H1 (cell line): ENCODE measurements at regions not wholly inside any gene's neighbourhood (a gene's known extent, or its start where the extent isn't known, plus 50 kb on each side); places are given as distances from the start of the nearest gene placed in this dataset.

Experiments used
- CTCF ChIA-PET: fragments of 300-600 bp; sonication (Branson Sonifier 250); formaldehyde crosslinking; loops from one replicate; lab custom pipeline; 2021; ENCODE audit not compliant: partially characterized antibody; lab: Charles Lee
- POLR2A ChIA-PET: fragments of 300-600 bp; sonication (Branson Sonifier 250); formaldehyde crosslinking; loops from one replicate; lab custom pipeline; 2021; ENCODE audit warnings: inconsistent platforms; ENCODE audit not compliant: partially characterized antibody; lab: Charles Lee
- DNase-seq, 2 experiments: peaks; one replicate each; pipeline versions ENCODE4 v3.0.0 to v3.0.0-alpha.2; 2010 to 2022; ENCODE audit warnings: low spot score in 2 of 2, low read depth in 1 of 2, mixed read lengths in 1 of 2
- FAIRE-seq: peaks from 2 replicates; lab custom pipeline; 2011; peaks lifted over from hg19 to GRCh38; lab: Jason Lieb, UNC
- H2AFZ ChIP-seq: 2 replicates; pipeline ENCODE4 v1.8.1; 2012; ENCODE audit warnings: low read length, inconsistent platforms
- H2AK5ac ChIP-seq: 2 replicates; pipeline ENCODE4 v1.6.1; 2013; ENCODE audit warnings: low read depth, low read length
- H2BK120ac ChIP-seq: replicated peaks from 2 replicates; pipeline ENCODE3; 2013; ENCODE audit warnings: low read depth, low read length, inconsistent platforms
- H2BK12ac ChIP-seq: 2 replicates; pipeline ENCODE4 v1.6.1; 2013; ENCODE audit warnings: low read depth, low read length
- H2BK15ac ChIP-seq: 2 replicates; pipeline ENCODE4 v1.6.1; 2013; ENCODE audit warnings: low read length
- H2BK20ac ChIP-seq: 2 replicates; pipeline ENCODE4 v1.6.1; 2013; ENCODE audit warnings: low read length
- H2BK5ac ChIP-seq: 2 replicates; pipeline ENCODE4 v1.6.1; 2013; ENCODE audit warnings: low read depth, low read length
- H3K14ac ChIP-seq: 2 replicates; pipeline ENCODE4 v1.6.1; 2013; ENCODE audit warnings: inconsistent platforms; ENCODE audit not compliant: insufficient read length
- H3K18ac ChIP-seq: 2 replicates; pipeline ENCODE4 v1.6.1; 2013; ENCODE audit warnings: low read length; ENCODE audit errors: extremely low read depth
- H3K23ac ChIP-seq: 2 replicates; pipeline ENCODE4 v1.6.1; 2013; ENCODE audit warnings: inconsistent platforms; ENCODE audit not compliant: insufficient read length
- H3K23me2 ChIP-seq: 2 replicates; pipeline ENCODE4 v1.6.1; 2013; ENCODE audit warnings: low read depth, low read length
- H3K27ac ChIP-seq: 2 replicates; pipeline ENCODE4 v1.6.1; 2011; ENCODE audit warnings: low read depth, low read length, inconsistent platforms
- H3K27me3 ChIP-seq, 4 experiments: replicated peaks in 1 of 4; 1 replicate in 1 of 4; 2 replicates in 3 of 4; pipeline versions ENCODE4 v1.6.1 to v1.8.1; 2011 to 2013; ENCODE audit warnings: low read length in 3 of 4, mild to moderate bottlenecking in 3 of 4, inconsistent platforms in 2 of 4, mixed read lengths in 2 of 4, moderate library complexity in 1 of 4; ENCODE audit not compliant: control insufficient read depth in 3 of 4, insufficient read depth in 3 of 4; ENCODE audit errors: extremely low read depth in 1 of 4
- H3K36me3 ChIP-seq, 4 experiments: 2 replicates each; pipeline versions ENCODE4 v1.6.1 to v1.8.1; 2011 to 2013; ENCODE audit warnings: mild to moderate bottlenecking in 4 of 4, low read length in 3 of 4, moderate library complexity in 2 of 4, control low read depth in 1 of 4, inconsistent platforms in 1 of 4; ENCODE audit not compliant: insufficient read depth in 4 of 4, control insufficient read depth in 2 of 4
- H3K4ac ChIP-seq: replicated peaks from 2 replicates; pipeline ENCODE3; 2013; ENCODE audit warnings: low read length, low read depth, mixed read lengths, inconsistent platforms; ENCODE audit not compliant: insufficient read length
- H3K4me1 ChIP-seq, 4 experiments: replicated peaks in 1 of 4; 1 replicate in 1 of 4; 2 replicates in 3 of 4; pipeline versions ENCODE4 v1.6.1 to v1.8.1; 2011 to 2013; ENCODE audit warnings: low read length in 3 of 4, inconsistent platforms in 2 of 4, mixed read lengths in 1 of 4; ENCODE audit not compliant: insufficient read depth in 4 of 4, control insufficient read depth in 3 of 4
- H3K4me2 ChIP-seq, 2 experiments: 2 replicates each; pipeline versions ENCODE4 v1.6.1 to v1.8.1; 2011 to 2013; ENCODE audit warnings: low read depth in 2 of 2, low read length in 2 of 2, control low read depth in 1 of 2, inconsistent platforms in 1 of 2, mild to moderate bottlenecking in 1 of 2; ENCODE audit not compliant: insufficient read depth in 1 of 2
- H3K4me3 ChIP-seq, 4 experiments: fragments of 200-600, 300-600 bp in 1 of 4; sonication (generic), shearing (Covaris generic), sonication (Bioruptor Twin) in 1 of 4; 2 replicates each; pipeline versions ENCODE4 v1.5.1 to v1.8.1; 2011 to 2016; ENCODE audit warnings: low read length in 4 of 4, low read depth in 3 of 4, control low read depth in 2 of 4, inconsistent platforms in 2 of 4, mild to moderate bottlenecking in 2 of 4, mixed read lengths in 1 of 4, moderate library complexity in 1 of 4; ENCODE audit not compliant: insufficient read depth in 2 of 4; ENCODE audit errors: extremely low read depth in 1 of 4
- H3K56ac ChIP-seq: replicated peaks from 2 replicates; pipeline ENCODE3; 2013; ENCODE audit warnings: low read depth, mild to moderate bottlenecking, mixed read lengths, low read length, inconsistent platforms; ENCODE audit not compliant: insufficient read length
- H3K79me1 ChIP-seq: 2 replicates; pipeline ENCODE4 v1.6.1; 2013; ENCODE audit warnings: low read depth, low read length, control low read depth
- H3K79me2 ChIP-seq, 2 experiments: 2 replicates each; pipeline versions ENCODE4 v1.6.1 to v1.8.1; 2012 to 2013; ENCODE audit warnings: low read length in 2 of 2, mild to moderate bottlenecking in 2 of 2, inconsistent platforms in 1 of 2; ENCODE audit not compliant: insufficient read depth in 2 of 2, control insufficient read depth in 1 of 2
- H3K9ac ChIP-seq, 4 experiments: replicated peaks in 1 of 4; 1 replicate in 1 of 4; 2 replicates in 3 of 4; pipeline versions ENCODE4 v1.6.1 to v1.8.1; 2011 to 2013; ENCODE audit warnings: low read depth in 3 of 4, low read length in 3 of 4, control low read depth in 2 of 4, mild to moderate bottlenecking in 2 of 4, moderate library complexity in 2 of 4, inconsistent platforms in 1 of 4; ENCODE audit errors: extremely low read depth in 1 of 4
- H3K9me3 ChIP-seq, 2 experiments: 2 replicates each; pipeline versions ENCODE4 v1.6.1 to v1.8.1; 2012 to 2013; ENCODE audit warnings: mild to moderate bottlenecking in 2 of 2, moderate library complexity in 2 of 2, control low read depth in 1 of 2, inconsistent platforms in 1 of 2, low read depth in 1 of 2, low read length in 1 of 2, mixed read lengths in 1 of 2; ENCODE audit not compliant: insufficient read depth in 2 of 2
- H4K20me1 ChIP-seq, 2 experiments: replicated peaks in 1 of 2; 2 replicates each; pipeline versions ENCODE3 to v1.8.1; 2011 to 2013; ENCODE audit warnings: inconsistent platforms in 2 of 2, low read length in 2 of 2, mild to moderate bottlenecking in 1 of 2; ENCODE audit not compliant: insufficient read depth in 2 of 2, control insufficient read depth in 1 of 2
- H4K5ac ChIP-seq: 2 replicates; pipeline ENCODE4 v1.6.1; 2013; ENCODE audit warnings: low read length, low read depth, mixed read lengths, inconsistent platforms; ENCODE audit not compliant: insufficient read length
- H4K8ac ChIP-seq: 2 replicates; pipeline ENCODE4 v1.8.0; 2013; ENCODE audit warnings: mild to moderate bottlenecking, moderate library complexity, low read length, inconsistent platforms; ENCODE audit not compliant: insufficient read depth; ENCODE audit errors: extremely low read depth
- H4K91ac ChIP-seq: replicated peaks from 2 replicates; pipeline ENCODE3; 2013; ENCODE audit warnings: low read length, mixed read lengths, inconsistent platforms; ENCODE audit not compliant: insufficient read length
- ASH2L ChIP-seq: fragments of 200-600, 300-600 bp; sonication (generic); IDR thresholded peaks from one replicate; pipeline ENCODE4 v1.7.1; 2017; ENCODE audit warnings: low read length
- EGR1 ChIP-seq: IDR thresholded peaks from 2 replicates; pipeline ENCODE4 v1.6.1; 2011; ENCODE audit warnings: low read depth, low read length, borderline replicate concordance
- EZH2 ChIP-seq: fragments of 200-600 bp; sonication (generic); IDR thresholded peaks from 2 replicates; pipeline ENCODE4 v1.7.1; 2012; ENCODE audit warnings: low read depth, mild to moderate bottlenecking, moderate library complexity, low read length, inconsistent platforms; ENCODE audit not compliant: severe bottlenecking
- GABPA ChIP-seq: IDR thresholded peaks from 2 replicates; pipeline ENCODE4 v1.6.1; 2011; ENCODE audit warnings: mild to moderate bottlenecking, low read length, moderate library complexity, borderline replicate concordance; ENCODE audit not compliant: insufficient read depth
- JUND ChIP-seq: IDR thresholded peaks from 2 replicates; pipeline ENCODE4 v1.6.1; 2011; ENCODE audit warnings: mild to moderate bottlenecking, improper control_type of control experiment, low read length
- KDM5A ChIP-seq: fragments of 200-600 bp; IDR thresholded peaks from 2 replicates; pipeline ENCODE4 v1.7.1; 2012; ENCODE audit warnings: mild to moderate bottlenecking, low read length, inconsistent platforms, mixed read lengths
- NRF1 ChIP-seq: IDR thresholded peaks from 2 replicates; pipeline ENCODE4 v1.6.1; 2011; ENCODE audit warnings: mild to moderate bottlenecking, low read depth, low read length, improper control_type of control experiment
- RAD21 ChIP-seq, 2 experiments: IDR thresholded peaks in 1 of 2; conservative IDR thresholded peaks in 1 of 2; 2 replicates each; pipeline ENCODE4 v1.6.1; 2011; ENCODE audit warnings: low read depth in 2 of 2, low read length in 2 of 2, improper control_type of control experiment in 1 of 2, inconsistent platforms in 1 of 2, mild to moderate bottlenecking in 1 of 2, moderate library complexity in 1 of 2
- RFX5 ChIP-seq: IDR thresholded peaks from 2 replicates; pipeline ENCODE4 v1.6.1; 2011; ENCODE audit warnings: low read depth, low read length, improper control_type of control experiment, borderline replicate concordance
- SIRT6 ChIP-seq: IDR thresholded peaks from one replicate; pipeline ENCODE4 v1.7.1; 2012; ENCODE audit warnings: low read length, inconsistent platforms
- SP4 ChIP-seq: IDR thresholded peaks from 2 replicates; pipeline ENCODE4 v1.6.1; 2012; ENCODE audit warnings: low read length, inconsistent platforms
- WGBS, 2 experiments: shearing (Covaris generic) in 1 of 2; methylation state at CpG; one replicate each; pipeline versions ENCODE4 v1.1.6 to v1.1.7; 2013 to 2015; ENCODE audit warnings: low lambda C conversion rate in 2 of 2, mixed read lengths in 2 of 2, inconsistent platforms in 1 of 2, low coverage in 1 of 2, missing lambda C conversion rate in 1 of 2; ENCODE audit not compliant: insufficient replicate concordance in 2 of 2, insufficient coverage in 1 of 2, insufficient read length in 1 of 2; ENCODE audit errors: extremely low coverage in 1 of 2, missing lambda C conversion rate in 1 of 2; 5-methylcytosine and 5-hydroxymethylcytosine counted together
- TF ChIP-seq, protein P1 (sequence below), 3 experiments: IDR thresholded peaks; 1 replicate in 2 of 3; 2 replicates in 1 of 3; pipeline versions ENCODE4 v1.5.1 to v1.6.1; 2011; ENCODE audit warnings: low read length in 3 of 3, mild to moderate bottlenecking in 3 of 3, inconsistent platforms in 2 of 3, low read depth in 1 of 3, moderate library complexity in 1 of 3; ENCODE audit not compliant: insufficient read depth in 1 of 3; ENCODE audit errors: control extremely low read depth in 1 of 3

GRCh38 chr18:77517901-77518300 is 268.3 kb downstream of the GALR1 start:
- H3K14ac ChIP-seq: no peak overlapping the region
- H4K5ac ChIP-seq: no peak overlapping the region
- no peak overlapping the region for H2BK12ac ChIP-seq
- no peak overlapping the region for H2AFZ ChIP-seq
- POLR2A ChIA-PET: no interaction called here
- no peak overlapping the region; the same call in 1 of the 2 replicates for H3K18ac ChIP-seq
- FAIRE-seq (no peak), DNase-seq (no peak)
- no peak overlapping the region for H4K91ac ChIP-seq
- H3K9ac ChIP-seq: no peak overlapping the region
- peak overlapping the region; percentile 38; the same call in 1 of the 2 replicates for H4K8ac ChIP-seq
- peaks cover 10% of the 10 kb centered on the region for H3K23me2 ChIP-seq
- no peaks in the 10 kb centered on the region; a peak in 1 of 4 replicates for H3K9me3 ChIP-seq
- CTCF ChIA-PET: no interaction called here
- H2BK5ac ChIP-seq: no peak overlapping the region
- no peak overlapping the region for H2BK20ac ChIP-seq
- no peak overlapping the region for H3K4me3 ChIP-seq
- WGBS, 2 experiments: 91% methylated on average over 18 of the region's 25 CpGs; no CpG with 5 or more reads in 1 of the 2 experiments
- peaks cover 0 to 3% of the 10 kb centered on the region in 2 experiments; a peak in 1 of 4 replicates for H3K79me2 ChIP-seq
- no peaks in the 10 kb centered on the region for H3K27me3 ChIP-seq
- H2AK5ac ChIP-seq: no peak overlapping the region
- H2BK120ac ChIP-seq: no peak overlapping the region
- peaks cover 0 to 2% of the 10 kb centered on the region in 2 experiments for H4K20me1 ChIP-seq
- H3K4me2 ChIP-seq: no peak overlapping the region
- H3K4me1 ChIP-seq: no peaks in the 10 kb centered on the region
- H3K4ac ChIP-seq: no peak overlapping the region
- H2BK15ac ChIP-seq: no peak overlapping the region
- H3K79me1 ChIP-seq: peaks cover 3% of the 10 kb centered on the region; the same call in 1 of the 2 replicates
- H3K36me3 ChIP-seq: no peaks in the 10 kb centered on the region
- H3K56ac ChIP-seq: no peak overlapping the region
- no peak overlapping the region for H3K23ac ChIP-seq
- H3K27ac ChIP-seq: no peak overlapping the region
- TF ChIP-seq ASH2L (no peak), SIRT6 (no peak), EZH2 (no peak), RAD21 (IDR thresholded peaks at IDR 0.05 in 1 of 2, conservative IDR thresholded peaks at IDR 0.05 in 1 of 2; ENCODE audit: low read depth in 2 of 2, low read length in 2 of 2) (no peak), SP4 (no peak), GABPA (no peak), KDM5A (no peak), EGR1 (no peak), NRF1 (no peak), RFX5 (no peak), JUND (no peak)
- TF ChIP-seq, protein P1, sequence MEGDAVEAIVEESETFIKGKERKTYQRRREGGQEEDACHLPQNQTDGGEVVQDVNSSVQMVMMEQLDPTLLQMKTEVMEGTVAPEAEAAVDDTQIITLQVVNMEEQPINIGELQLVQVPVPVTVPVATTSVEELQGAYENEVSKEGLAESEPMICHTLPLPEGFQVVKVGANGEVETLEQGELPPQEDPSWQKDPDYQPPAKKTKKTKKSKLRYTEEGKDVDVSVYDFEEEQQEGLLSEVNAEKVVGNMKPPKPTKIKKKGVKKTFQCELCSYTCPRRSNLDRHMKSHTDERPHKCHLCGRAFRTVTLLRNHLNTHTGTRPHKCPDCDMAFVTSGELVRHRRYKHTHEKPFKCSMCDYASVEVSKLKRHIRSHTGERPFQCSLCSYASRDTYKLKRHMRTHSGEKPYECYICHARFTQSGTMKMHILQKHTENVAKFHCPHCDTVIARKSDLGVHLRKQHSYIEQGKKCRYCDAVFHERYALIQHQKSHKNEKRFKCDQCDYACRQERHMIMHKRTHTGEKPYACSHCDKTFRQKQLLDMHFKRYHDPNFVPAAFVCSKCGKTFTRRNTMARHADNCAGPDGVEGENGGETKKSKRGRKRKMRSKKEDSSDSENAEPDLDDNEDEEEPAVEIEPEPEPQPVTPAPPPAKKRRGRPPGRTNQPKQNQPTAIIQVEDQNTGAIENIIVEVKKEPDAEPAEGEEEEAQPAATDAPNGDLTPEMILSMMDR (IDR thresholded peaks at IDR 0.05; ENCODE audit: control extremely low read depth in 1 of 3, insufficient read depth in 1 of 3, low read depth in 1 of 3, low read length in 3 of 3): no peak
